ENCODE measurements at regions not wholly inside any gene's neighbourhood (a gene's known extent, or its start where the extent isn't known, plus 50 kb on each side); places are given as distances from the start of the nearest gene placed in this dataset.

- TF ChIP-seq REST (IDR thresholded peaks at IDR 0.05) (no peak), SP1 (IDR thresholded peaks at IDR 0.05) (no peak), YY1 (IDR thresholded peaks at IDR 0.05) (no peak)
These were observed 122.4 kb upstream of the WSCD1 start (continued) for GRCh38 chr17:5947701-5948180.

- no peak for DNase-seq (ENCODE audit: low spot score)
- no peaks in the 10 kb centered on the region for H3K4me1 ChIP-seq (ENCODE audit: control insufficient read depth in 4 of 4, insufficient read depth in 4 of 4, low read length in 3 of 4)
- H3K9me3 ChIP-seq (ENCODE audit: control insufficient read depth in 4 of 4, low read length in 3 of 4), result no peaks in the 10 kb centered on the region
- H3K9ac ChIP-seq (ENCODE audit: low read depth in 1 of 2, low read length in 2 of 2), result no peak overlapping the region
- no peak overlapping the region for H3K4me3 ChIP-seq (ENCODE audit: low read depth in 1 of 3, low read length in 3 of 3)
- no peak overlapping the region for H3K27ac ChIP-seq (ENCODE audit: low read depth in 1 of 2, low read length in 2 of 2)
- no peaks in the 10 kb centered on the region for H3K36me3 ChIP-seq (ENCODE audit: control insufficient read depth in 4 of 4, insufficient read depth in 3 of 4, low read depth in 1 of 4, low read length in 3 of 4)
- no peak for TF ChIP-seq HNF4G (IDR thresholded peaks at IDR 0.05)
- no peak for TF ChIP-seq EGR1 (IDR thresholded peaks at IDR 0.05; ENCODE audit: low read depth in 2 of 2)
- no peak for TF ChIP-seq GABPA (IDR thresholded peaks at IDR 0.05 in 1 of 2, conservative IDR thresholded peaks at IDR 0.05 in 1 of 2)
- no peak for TF ChIP-seq MAX (IDR thresholded peaks at IDR 0.05)
- TF ChIP-seq RXRA (IDR thresholded peaks at IDR 0.05), result no peak
- TF ChIP-seq TAF1 (conservative IDR thresholded peaks at IDR 0.05), result no peak
- TF ChIP-seq REST (IDR thresholded peaks at IDR 0.05), result no peak
- no peak for TF ChIP-seq ZBTB33 (IDR thresholded peaks at IDR 0.05)
- no peak for TF ChIP-seq SP1 (IDR thresholded peaks at IDR 0.05)
- WGBS, result 85% methylated on average over 3 of the region's 3 CpGs
- H3K27me3 ChIP-seq (ENCODE audit: control insufficient read depth in 4 of 4, insufficient read depth in 4 of 4, low read length in 3 of 4), result peaks cover 0 to 3% (median under 1%) of the 10 kb centered on the region in 4 donors
These were observed 121.4 kb upstream of the WSCD1 start for GRCh38 chr17:5948811-5949210.

- no peak overlapping the region for H3K9ac ChIP-seq (ENCODE audit: low read depth in 1 of 2, low read length in 2 of 2)
- WGBS, result 63% methylated on average over 8 of the region's 8 CpGs
- H3K4me1 ChIP-seq (ENCODE audit: control insufficient read depth in 4 of 4, insufficient read depth in 4 of 4, low read length in 3 of 4), result no peaks in the 10 kb centered on the region
- peaks cover 0 to 5% (median 0%) of the 10 kb centered on the region in 4 donors for H3K27me3 ChIP-seq (ENCODE audit: control insufficient read depth in 4 of 4, insufficient read depth in 4 of 4, low read length in 3 of 4)
- no peak overlapping the region for H3K27ac ChIP-seq (ENCODE audit: low read depth in 1 of 2, low read length in 2 of 2)
- H3K36me3 ChIP-seq (ENCODE audit: control insufficient read depth in 4 of 4, insufficient read depth in 3 of 4, low read depth in 1 of 4, low read length in 3 of 4), result no peaks in the 10 kb centered on the region
- no peak overlapping the region for H3K4me3 ChIP-seq (ENCODE audit: low read depth in 1 of 3, low read length in 3 of 3)
- no peak for DNase-seq (ENCODE audit: low spot score)
- peaks cover 0 to 4% (median 2%) of the 10 kb centered on the region in 4 donors for H3K9me3 ChIP-seq (ENCODE audit: control insufficient read depth in 4 of 4, low read length in 3 of 4)
- TF ChIP-seq HNF4G (IDR thresholded peaks at IDR 0.05), result no peak
- no peak for TF ChIP-seq NR2F2 (IDR thresholded peaks at IDR 0.05)
- TF ChIP-seq RAD21 (IDR thresholded peaks at IDR 0.05), result no peak
- TF ChIP-seq JUND (IDR thresholded peaks at IDR 0.05), result no peak
- no peak for TF ChIP-seq FOXA1 (IDR thresholded peaks at IDR 0.05)
- TF ChIP-seq YY1 (IDR thresholded peaks at IDR 0.05), result no peak
- no peak for TF ChIP-seq REST (IDR thresholded peaks at IDR 0.05)
- TF ChIP-seq RXRA (IDR thresholded peaks at IDR 0.05), result no peak
- no peak for TF ChIP-seq TAF1 (conservative IDR thresholded peaks at IDR 0.05)
- TF ChIP-seq HNF4A (conservative IDR thresholded peaks at IDR 0.05), result no peak
- TF ChIP-seq EGR1 (IDR thresholded peaks at IDR 0.05; ENCODE audit: low read depth in 2 of 2), result no peak
These were observed 119.3 kb upstream of the WSCD1 start for GRCh38 chr17:5950878-5951277.
